ENCODE measurements at regions not wholly inside any gene's neighbourhood (a gene's known extent, or its start where the extent isn't known, plus 50 kb on each side); places are given as distances from the start of the nearest gene placed in this dataset.
"Not testable (repeated sequence)": the region's sequence is repeated elsewhere in the genome, so short reads cannot be mapped to it uniquely, and the experiment has no call there.

- DNase-seq = no peak
Measured at GRCh38 chr3:144762091-144762490, 790.5 kb downstream of the DIPK2A start.

GRCh38 chr3:144763878-144764454 lies 792.3 kb downstream of the DIPK2A start:
- no peak for DNase-seq

- no peak for DNase-seq
Measured at GRCh38 chr3:144770281-144770680, 798.7 kb downstream of the DIPK2A start.

DNA sequence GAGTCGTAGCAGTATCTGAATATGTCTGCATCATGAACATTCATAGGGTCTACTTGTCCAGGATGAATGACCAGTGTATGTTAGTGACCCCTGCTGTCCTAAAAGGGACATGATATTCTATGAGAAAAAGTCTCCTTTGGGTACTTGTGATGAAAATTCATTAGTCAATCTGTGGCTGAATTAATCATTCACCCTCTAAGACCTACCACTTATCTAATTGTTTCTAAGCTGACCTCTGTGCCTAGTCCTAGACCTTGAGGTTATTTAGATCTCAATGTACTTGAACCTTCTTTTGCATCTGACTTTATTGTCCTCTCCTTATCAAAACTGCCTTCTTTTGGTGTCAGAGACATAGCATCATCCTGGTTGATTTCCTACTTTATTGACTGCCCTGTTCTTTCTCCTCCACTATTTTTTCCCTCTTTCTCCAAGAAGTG lies 799.3 kb downstream of the DIPK2A start:
- DNase-seq = no peak

DNA sequence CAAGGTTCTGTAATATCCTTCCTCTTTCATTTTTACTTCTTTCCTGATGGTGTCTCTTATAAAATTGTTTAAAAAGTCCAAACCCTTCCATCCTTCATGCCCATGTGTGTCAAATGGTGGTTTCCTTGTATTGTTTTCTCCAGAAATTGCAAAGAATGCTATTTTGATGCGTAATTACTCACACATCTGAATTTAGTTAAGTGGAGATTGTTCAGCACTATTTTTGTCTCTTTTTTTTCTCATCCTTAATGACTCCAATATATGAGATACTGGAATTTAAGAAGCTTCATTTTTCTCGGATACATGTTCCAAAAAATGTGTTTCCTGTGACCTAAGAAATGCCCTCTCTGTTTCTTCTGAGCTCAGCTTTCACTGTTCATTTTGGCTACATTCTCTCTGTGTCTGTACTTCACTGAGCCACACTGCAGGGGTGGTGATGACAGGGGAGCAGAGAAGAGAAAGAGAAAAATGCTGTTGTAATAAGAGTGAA lies 799.8 kb downstream of the DIPK2A start:
- no peak for DNase-seq

DNA sequence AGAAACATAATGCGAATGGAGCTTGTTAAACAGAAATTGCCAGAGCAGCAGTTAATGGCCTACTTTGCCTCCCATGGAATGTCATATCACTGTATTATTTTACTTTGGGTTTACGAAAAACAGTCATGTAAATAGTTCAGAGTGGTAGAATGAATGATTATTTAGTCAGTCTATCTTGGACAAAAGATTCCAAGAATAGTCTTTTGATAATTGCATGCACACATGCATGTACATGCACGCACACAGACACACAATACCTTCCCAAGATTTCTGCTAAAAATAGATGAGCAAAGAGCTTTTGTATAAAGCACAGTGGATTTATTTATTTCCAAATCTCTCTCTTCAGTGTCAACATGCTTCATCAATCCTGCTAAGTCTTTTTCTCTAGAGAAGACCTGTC lies 800.7 kb downstream of the DIPK2A start:
- no peak for DNase-seq

DNA sequence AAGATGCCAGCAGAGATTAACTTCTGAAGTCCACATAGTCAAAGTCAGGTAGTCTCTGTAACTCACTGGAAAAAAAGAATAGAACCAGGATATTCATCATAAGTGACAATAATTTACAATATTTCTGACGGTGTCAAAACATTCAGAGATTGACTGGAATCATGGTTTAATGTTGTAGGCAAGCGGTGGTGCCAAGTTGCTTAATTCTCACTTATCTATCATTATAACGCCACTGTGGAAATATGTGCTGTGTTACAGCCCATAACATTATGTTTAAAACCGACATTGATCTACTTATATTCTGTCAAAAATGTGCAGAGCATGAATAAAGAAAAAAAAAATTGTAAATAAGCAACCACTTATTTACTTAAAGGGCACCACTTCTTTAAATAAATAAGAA lies 801.7 kb downstream of the DIPK2A start:
- DNase-seq = no peak

- no peak for DNase-seq
Measured at GRCh38 chr3:144774897-144775296, 803.3 kb downstream of the DIPK2A start.

DNA sequence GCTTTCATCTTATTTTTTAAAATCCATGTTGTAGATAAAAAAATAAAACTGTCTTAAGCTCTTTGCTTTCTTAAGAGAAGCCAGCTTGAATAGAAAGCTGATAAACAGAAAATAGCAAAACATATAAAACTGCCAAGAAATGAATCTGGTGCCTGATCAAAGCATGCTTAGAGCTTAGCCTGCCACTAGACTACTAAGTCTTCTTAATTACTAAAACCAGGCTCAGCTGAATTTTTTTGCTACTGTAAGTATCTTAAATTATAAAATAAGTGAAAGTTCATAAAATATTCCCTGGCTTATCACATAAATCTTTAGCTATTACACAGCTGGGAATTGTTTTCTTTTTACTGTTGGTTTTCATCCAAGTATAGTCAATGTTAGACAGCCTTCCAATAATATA lies 803.9 kb downstream of the DIPK2A start:
- DNase-seq = no peak

DNA sequence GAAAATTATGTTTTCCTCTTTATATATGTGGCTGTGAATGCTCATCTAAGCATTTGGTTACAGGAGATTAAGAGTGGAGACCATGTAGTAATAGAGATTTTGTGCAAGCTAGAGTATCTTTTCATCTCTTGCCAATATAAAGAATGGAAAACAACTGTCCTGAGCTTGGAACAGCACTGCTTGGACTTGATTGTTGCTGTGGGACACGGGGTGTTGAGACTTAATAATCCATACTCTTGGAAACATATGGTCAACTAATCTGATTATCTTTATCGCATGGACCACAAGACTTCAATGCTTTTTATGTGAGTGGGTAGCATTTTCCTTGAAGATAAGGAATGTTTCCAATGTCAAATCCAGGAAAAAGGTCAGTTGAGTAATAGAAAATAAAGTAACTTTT lies 806.3 kb downstream of the DIPK2A start:
- DNase-seq = no peak

- DNase-seq = no peak
Measured at GRCh38 chr3:144791034-144791433, 819.4 kb downstream of the DIPK2A start.

- DNase-seq = no peak
Measured at GRCh38 chr3:144801890-144802289, 830.3 kb downstream of the DIPK2A start.

DNA sequence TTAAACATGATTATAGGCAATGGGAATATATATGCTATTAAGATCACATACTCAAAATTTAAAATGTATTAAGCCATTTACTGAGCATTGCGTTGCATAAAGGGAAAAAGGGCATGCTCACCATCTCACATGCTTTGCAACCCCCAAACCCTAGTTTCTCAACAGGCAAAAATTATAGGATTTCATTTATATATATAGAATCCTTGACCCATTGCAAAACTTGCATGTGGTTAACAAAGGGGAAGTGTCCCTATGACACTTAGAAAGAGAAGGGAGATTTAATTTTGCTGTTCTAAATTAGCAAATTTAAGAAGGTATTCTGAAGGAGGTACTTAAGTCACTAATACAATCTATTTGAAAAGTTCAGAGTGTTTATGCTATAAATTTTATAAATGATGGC lies 837.8 kb downstream of the DIPK2A start:
- no peak for DNase-seq

DNA sequence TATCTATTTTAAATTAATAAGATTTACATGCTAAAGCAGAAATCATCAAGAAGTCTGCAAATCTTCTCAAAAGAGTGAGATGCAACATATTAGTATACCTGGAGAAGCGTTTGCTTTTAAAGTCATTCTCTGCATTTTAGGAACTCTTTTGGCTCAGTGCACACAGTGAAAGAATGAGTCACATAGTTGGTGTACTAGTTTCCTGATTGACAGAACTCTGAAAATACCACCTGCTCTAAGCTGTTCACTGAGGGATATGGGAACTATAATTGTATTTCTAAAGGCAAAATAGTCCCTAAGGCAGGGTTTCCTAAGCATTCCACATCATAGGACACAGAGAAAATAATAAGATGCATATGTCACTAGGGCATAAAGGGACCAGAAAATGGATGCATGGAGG lies 838.5 kb downstream of the DIPK2A start:
- no peak for DNase-seq

DNA sequence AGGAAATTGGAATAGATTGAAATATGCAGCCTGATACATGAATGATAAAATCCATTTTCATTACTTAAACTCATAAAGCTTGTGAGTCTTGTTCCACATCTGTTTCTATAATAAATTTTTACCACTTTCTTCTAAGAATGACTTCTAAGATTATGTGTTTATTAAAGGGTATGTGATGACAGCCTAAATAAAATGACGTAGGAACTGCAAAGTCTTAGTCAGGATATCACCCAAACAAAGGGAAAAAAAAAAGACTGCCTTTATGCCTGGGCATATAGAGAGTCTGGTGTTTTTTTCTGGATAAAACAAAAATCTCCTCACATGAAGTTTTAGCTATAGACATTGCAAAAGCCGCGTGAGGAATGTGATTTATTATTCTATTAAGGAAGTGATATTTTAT lies 844.0 kb downstream of the DIPK2A start:
- no peak for DNase-seq

GRCh38 chr3:144816323-144816722 lies 844.7 kb downstream of the DIPK2A start:
- no peak for DNase-seq

DNA sequence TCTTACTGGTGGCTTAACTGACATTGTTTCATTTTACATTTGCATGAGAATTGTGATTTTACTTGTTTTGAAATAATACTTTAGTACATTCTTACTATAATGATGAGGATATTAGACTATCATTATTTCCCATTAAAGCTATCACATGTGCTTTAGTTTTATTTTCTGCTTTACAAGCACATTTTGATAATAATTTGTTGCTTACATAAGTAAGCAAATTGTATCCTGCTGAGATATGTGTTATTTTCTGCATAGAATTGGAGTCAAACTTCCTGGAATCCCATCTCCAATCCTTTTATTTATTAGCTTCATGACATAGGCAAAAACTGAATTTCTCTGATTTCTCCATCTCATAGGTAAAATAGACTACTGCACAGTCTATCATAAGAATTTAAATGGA lies 847.4 kb downstream of the DIPK2A start:
- DNase-seq = no peak

DNA sequence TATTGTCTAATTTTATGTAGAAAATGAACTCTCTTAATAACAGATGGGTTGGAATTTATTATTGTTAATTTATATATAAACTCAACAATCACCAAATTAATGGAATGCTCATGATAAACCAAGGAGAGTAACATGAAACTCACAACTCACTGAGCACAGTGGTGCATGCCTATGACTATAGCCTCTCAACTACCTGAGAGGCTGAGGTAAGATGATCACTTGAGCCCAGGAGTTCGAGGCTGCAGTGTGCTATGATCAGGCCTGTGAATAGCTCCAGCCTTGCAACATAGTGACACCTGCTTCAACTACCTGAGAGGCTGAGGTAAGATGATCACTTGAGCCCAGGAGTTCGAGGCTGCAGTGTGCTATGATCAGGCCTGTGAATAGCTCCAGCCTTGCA lies 848.6 kb downstream of the DIPK2A start:
- DNase-seq = not testable (repeated sequence)

DNA sequence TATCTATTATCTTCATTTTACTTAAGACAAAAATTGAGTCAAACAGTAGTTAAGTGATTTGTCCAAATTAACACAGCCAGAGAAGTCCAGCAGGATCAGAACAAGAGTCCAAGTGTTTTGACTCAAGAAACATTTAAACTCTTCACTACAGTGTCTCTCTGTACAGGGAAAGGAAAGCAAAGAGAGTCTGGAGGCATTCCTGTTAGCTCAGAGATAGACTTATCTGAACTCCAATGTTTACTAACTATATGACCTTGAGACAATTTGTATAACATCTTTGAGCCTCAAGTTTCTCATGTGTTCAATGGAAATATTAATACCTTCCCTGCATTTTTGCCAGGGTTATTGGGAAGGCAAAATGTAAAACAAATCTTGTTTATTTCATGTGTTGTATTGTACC lies 849.1 kb downstream of the DIPK2A start:
- DNase-seq = no peak

GRCh38 chr3:144821583-144821982 lies 850.0 kb downstream of the DIPK2A start:
- no peak for DNase-seq

DNA sequence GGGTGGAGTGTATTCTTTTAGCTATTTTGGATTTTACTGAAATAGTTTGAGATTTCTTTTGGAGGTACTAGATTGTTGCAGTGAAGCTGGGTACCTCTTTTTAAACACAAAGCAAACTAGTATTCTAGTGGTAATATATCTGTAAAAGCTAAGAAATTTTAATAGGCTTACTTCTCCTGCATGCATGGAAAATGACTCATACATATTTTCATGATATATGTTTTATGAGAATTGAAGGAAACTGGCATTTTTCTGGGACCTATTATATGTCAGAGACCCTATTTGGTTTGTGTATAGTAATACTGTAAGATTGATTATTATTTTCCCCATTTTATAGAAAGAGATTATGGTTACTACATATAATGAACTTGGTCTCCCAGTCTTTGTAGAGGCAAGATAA lies 851.0 kb downstream of the DIPK2A start:
- DNase-seq = no peak

- DNase-seq = no peak
Measured at GRCh38 chr3:144831955-144832716, 860.5 kb downstream of the DIPK2A start.

DNA sequence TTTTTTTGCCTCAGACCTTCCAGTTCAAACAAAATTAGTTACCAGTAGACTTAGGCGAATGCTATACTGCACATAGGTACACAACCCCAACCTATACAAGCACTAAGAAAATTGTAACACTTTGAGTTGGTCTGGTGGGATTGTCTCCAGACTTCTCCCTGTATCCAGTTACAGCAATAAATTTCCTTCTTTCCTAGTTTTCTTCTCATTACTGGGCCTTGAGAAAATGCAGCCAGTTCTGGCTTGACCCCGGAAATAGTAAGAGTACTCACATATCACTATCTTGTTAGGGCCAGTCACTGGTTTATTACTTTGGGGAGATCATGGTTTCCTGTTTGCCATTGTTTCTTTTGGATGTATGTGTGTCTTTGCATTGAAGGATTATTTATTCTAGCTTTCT lies 868.4 kb downstream of the DIPK2A start:
- no peak for DNase-seq

GRCh38 chr3:144840866-144841265 lies 869.2 kb downstream of the DIPK2A start:
- no peak for DNase-seq
